ENCODE measurements at regions not wholly inside any gene's neighbourhood (a gene's known extent, or its start where the extent isn't known, plus 50 kb on each side); places are given as distances from the start of the nearest gene placed in this dataset.

DNA sequence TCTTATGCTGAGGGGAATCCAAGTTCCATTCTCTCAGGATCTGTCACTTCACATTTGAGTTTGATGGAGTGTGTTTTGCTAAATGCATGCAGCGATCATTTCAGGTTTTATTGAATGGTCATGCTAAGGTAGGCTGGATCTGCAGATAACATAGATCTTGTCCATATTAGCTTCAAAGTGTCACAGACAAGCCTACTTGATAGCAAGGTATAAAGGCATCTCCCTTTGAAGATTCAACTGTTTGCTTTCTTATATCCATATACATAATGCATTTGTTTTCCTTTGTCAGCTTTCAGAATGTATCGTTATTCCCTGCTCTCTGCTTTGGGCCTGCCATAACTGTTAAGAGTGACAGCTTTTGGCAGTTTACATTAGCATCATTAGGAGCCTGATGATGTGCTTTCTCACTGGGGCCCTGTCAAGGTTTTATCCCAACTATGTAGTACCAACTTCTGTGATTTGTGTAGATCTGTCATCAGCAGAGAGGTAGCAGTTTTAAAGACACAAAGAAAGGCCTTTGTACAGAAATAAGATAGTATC lies 604.3 kb upstream of the CDH7 start:
- Histone ChIP-seq H3K27ac (ENCODE audit: low read depth, low read length) (no peak overlapping the region), H3K9ac (ENCODE audit: low read length) (no peak overlapping the region), H3K4me1 (ENCODE audit: insufficient read depth, low read length) (no peaks in the 10 kb centered on the region), H3K27me3 (ENCODE audit: control insufficient read depth in 1 of 2, insufficient read depth in 2 of 2, low read length in 2 of 2) (no peaks in the 10 kb centered on the region), H3K9me3 (ENCODE audit: low read length) (no peaks in the 10 kb centered on the region), H3K36me3 (ENCODE audit: insufficient read depth, low read length) (no peaks in the 10 kb centered on the region), H3K4me3 (ENCODE audit: low read depth in 1 of 2, low read length in 2 of 2) (no peak overlapping the region)

DNA sequence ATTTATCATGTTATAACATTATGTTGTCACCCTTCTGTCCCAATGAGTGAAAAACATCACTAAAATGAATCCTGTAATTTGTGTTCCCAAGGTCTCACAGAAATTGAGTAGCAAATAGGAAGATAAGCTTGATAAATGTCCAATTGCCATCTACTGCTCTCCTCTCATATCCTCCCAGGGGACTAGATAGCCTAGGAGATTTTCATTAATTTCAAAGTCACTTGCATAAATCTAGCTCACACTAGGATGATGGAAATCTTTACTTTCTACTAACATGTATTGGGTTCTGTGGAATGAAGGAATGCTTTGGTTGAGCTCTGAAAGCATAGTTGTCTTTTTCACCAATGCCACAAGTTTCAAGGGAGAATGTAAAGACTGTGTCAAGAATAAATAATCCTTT lies 605.5 kb upstream of the CDH7 start:
- no peaks in the 10 kb centered on the region for H3K27me3 ChIP-seq (ENCODE audit: control insufficient read depth in 1 of 2, insufficient read depth in 2 of 2, low read length in 2 of 2)
- H3K9me3 ChIP-seq (ENCODE audit: low read length) = no peaks in the 10 kb centered on the region
- no peak overlapping the region for H3K27ac ChIP-seq (ENCODE audit: low read depth, low read length)
- no peak overlapping the region for H3K9ac ChIP-seq (ENCODE audit: low read length)
- H3K4me1 ChIP-seq (ENCODE audit: insufficient read depth, low read length) = no peaks in the 10 kb centered on the region
- H3K4me3 ChIP-seq (ENCODE audit: low read depth in 1 of 2, low read length in 2 of 2) = no peak overlapping the region
- no peaks in the 10 kb centered on the region for H3K36me3 ChIP-seq (ENCODE audit: insufficient read depth, low read length)

DNA sequence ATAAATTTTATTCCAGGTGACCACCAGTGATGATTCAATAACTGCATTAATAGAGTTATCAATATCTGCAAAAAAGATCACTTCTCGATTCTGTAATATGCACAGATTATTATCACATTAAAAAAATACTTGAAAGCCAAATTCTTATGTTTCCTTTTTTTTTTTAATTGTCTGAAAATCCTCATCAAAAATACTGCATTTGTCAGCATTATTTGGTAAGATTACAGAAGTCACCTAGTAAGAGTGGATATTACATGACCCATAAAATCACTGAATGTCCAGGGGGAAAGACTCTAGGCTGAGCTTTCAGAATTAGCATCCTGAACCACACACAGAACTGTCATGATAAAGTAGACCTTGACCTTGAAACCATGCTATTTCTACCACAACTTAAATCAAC lies 617.2 kb upstream of the CDH7 start:
- Histone ChIP-seq H3K4me3 (ENCODE audit: low read depth in 1 of 2, low read length in 2 of 2) (no peak overlapping the region), H3K27ac (ENCODE audit: low read depth, low read length) (no peak overlapping the region), H3K4me1 (ENCODE audit: insufficient read depth, low read length) (no peaks in the 10 kb centered on the region), H3K9ac (ENCODE audit: low read length) (no peak overlapping the region), H3K9me3 (ENCODE audit: low read length) (no peaks in the 10 kb centered on the region), H3K27me3 (ENCODE audit: control insufficient read depth in 1 of 2, insufficient read depth in 2 of 2, low read length in 2 of 2) (no peaks in the 10 kb centered on the region), H3K36me3 (ENCODE audit: insufficient read depth, low read length) (no peaks in the 10 kb centered on the region)

DNA sequence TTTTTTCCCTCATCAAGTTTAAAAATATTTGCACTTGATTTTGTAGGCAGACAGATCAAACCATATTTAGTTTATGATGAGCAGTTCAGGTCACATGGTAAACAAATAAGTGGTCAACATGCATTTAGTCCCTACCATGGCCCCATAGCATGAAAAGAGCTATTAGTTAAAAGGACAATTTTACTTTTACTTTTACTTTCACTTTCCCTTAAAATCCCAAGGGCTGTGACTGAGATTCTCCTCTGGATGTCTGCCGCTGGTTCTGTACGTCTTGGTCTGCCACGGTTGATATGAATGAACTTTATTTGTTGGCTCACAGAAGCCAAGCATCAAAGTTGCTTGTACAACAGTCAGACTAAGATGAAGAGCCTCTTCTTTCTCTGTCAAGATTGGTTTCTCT lies 626.2 kb upstream of the CDH7 start:
- Histone ChIP-seq H3K4me3 (ENCODE audit: low read depth in 1 of 2, low read length in 2 of 2) (peak overlapping the region in 1 of 2 donors; percentile 58), H3K27me3 (ENCODE audit: control insufficient read depth in 1 of 2, insufficient read depth in 2 of 2, low read length in 2 of 2) (no peaks in the 10 kb centered on the region), H3K9me3 (ENCODE audit: low read length) (no peaks in the 10 kb centered on the region), H3K9ac (ENCODE audit: low read length) (no peak overlapping the region), H3K4me1 (ENCODE audit: insufficient read depth, low read length) (no peaks in the 10 kb centered on the region), H3K36me3 (ENCODE audit: insufficient read depth, low read length) (no peaks in the 10 kb centered on the region), H3K27ac (ENCODE audit: low read depth, low read length) (no peak overlapping the region)

DNA sequence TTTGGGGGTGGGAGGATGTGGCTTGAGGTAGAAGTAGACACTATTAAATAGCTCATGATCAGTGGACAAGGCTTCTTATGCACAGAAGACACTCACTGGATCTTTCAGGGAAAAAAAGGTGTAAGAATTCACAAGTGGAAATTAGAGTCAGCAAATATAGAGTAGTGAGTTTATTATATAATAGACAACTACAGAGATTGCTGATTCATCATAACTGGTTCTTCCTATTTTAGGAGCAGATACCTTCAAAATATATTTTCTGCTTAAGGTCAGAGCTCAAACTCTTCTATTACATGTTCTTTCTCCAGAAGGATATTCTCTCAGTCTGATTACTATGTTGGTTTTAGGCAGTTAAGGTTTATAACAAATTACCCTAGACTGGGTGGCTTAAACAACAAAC lies 646.9 kb upstream of the CDH7 start:
- no peak overlapping the region for H3K4me3 ChIP-seq (ENCODE audit: low read depth in 1 of 2, low read length in 2 of 2)
- no peak overlapping the region for H3K9ac ChIP-seq (ENCODE audit: low read length)
- H3K27me3 ChIP-seq (ENCODE audit: control insufficient read depth in 1 of 2, insufficient read depth in 2 of 2, low read length in 2 of 2) = no peaks in the 10 kb centered on the region
- H3K9me3 ChIP-seq (ENCODE audit: low read length) = no peaks in the 10 kb centered on the region
- no peak overlapping the region for H3K27ac ChIP-seq (ENCODE audit: low read depth, low read length)
- H3K36me3 ChIP-seq (ENCODE audit: insufficient read depth, low read length) = no peaks in the 10 kb centered on the region
- H3K4me1 ChIP-seq (ENCODE audit: insufficient read depth, low read length) = no peaks in the 10 kb centered on the region

DNA sequence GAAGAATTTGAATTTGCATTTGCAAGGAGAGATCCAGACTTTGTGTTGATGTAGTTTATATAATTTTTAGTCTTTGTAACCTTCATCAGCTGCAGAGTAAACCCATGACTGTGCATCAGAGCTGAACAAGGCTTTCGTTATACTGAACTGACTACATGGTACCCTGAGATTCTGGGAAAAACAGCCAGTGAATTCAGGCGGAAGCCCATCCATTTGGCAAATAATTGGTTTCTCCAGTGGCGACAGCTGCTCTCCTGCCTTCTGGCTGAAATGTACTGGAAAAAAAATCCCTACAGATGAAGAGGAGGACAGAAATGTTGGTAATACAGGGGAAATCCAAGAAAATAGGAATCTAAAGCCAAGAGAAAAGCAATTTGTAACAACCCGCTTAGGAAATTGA lies 657.5 kb upstream of the CDH7 start:
- Histone ChIP-seq H3K27ac (ENCODE audit: low read depth, low read length) (no peak overlapping the region), H3K9me3 (ENCODE audit: low read length) (no peaks in the 10 kb centered on the region), H3K4me1 (ENCODE audit: insufficient read depth, low read length) (no peaks in the 10 kb centered on the region), H3K4me3 (ENCODE audit: low read depth in 1 of 2, low read length in 2 of 2) (no peak overlapping the region), H3K36me3 (ENCODE audit: insufficient read depth, low read length) (no peaks in the 10 kb centered on the region), H3K27me3 (ENCODE audit: control insufficient read depth in 1 of 2, insufficient read depth in 2 of 2, low read length in 2 of 2) (no peaks in the 10 kb centered on the region), H3K9ac (ENCODE audit: low read length) (no peak overlapping the region)

DNA sequence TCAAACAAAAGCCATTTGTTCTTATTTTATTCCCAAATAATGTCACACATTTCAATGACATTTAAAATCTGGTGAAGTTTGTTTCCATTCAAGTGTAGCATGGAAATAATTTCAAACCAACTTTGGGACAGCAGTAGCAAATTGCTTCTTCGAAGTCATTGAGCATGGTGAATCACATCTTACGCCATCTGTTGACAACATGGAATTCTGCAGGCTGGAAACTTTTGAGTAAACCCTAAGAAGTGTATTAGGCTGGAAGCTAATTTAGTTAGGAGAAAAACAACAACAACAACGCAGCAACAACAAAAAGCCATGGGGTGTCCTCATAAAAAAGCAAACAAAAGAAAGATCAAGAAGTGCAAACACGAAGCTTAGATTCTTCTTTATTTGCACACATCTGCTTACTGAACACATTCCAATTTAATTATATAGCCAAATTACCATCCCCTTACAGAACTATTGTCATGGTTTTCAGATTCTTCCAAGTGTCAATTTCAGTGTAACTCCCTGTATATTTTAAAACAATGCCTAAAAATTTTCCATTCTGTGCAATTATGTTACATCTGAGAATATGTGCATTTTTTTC lies 659.0 kb upstream of the CDH7 start:
- no peaks in the 10 kb centered on the region for H3K9me3 ChIP-seq (ENCODE audit: low read length)
- no peaks in the 10 kb centered on the region for H3K4me1 ChIP-seq (ENCODE audit: insufficient read depth, low read length)
- no peaks in the 10 kb centered on the region for H3K36me3 ChIP-seq (ENCODE audit: insufficient read depth, low read length)
- H3K27ac ChIP-seq (ENCODE audit: low read depth, low read length) = no peak overlapping the region
- H3K4me3 ChIP-seq (ENCODE audit: low read depth in 1 of 2, low read length in 2 of 2) = no peak overlapping the region
- no peak overlapping the region for H3K9ac ChIP-seq (ENCODE audit: low read length)
- H3K27me3 ChIP-seq (ENCODE audit: control insufficient read depth in 1 of 2, insufficient read depth in 2 of 2, low read length in 2 of 2) = no peaks in the 10 kb centered on the region

DNA sequence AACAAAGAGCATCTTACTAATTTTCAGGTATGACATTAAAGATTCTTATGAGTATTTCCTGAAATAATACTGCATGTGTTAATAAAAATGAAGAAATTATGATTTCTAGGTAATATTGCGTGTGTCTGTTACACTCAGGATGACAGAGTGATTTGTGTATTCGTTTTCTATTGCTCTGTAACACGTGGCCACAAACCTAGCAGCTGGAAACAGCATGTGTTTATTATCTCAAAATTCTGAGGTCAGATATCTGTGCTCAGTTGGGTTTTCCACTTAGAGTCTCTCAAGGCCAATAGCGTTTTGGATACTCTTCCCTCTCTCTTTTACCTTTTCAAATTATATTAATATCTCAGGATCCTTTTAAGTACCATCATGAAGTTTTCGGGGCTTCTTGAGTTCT lies 667.9 kb upstream of the CDH7 start:
- Histone ChIP-seq H3K9me3 (ENCODE audit: low read length) (no peaks in the 10 kb centered on the region), H3K27ac (ENCODE audit: low read depth, low read length) (no peak overlapping the region), H3K4me1 (ENCODE audit: insufficient read depth, low read length) (no peaks in the 10 kb centered on the region), H3K36me3 (ENCODE audit: insufficient read depth, low read length) (no peaks in the 10 kb centered on the region), H3K27me3 (ENCODE audit: control insufficient read depth in 1 of 2, insufficient read depth in 2 of 2, low read length in 2 of 2) (no peaks in the 10 kb centered on the region), H3K4me3 (ENCODE audit: low read depth in 1 of 2, low read length in 2 of 2) (no peak overlapping the region), H3K9ac (ENCODE audit: low read length) (no peak overlapping the region)

DNA sequence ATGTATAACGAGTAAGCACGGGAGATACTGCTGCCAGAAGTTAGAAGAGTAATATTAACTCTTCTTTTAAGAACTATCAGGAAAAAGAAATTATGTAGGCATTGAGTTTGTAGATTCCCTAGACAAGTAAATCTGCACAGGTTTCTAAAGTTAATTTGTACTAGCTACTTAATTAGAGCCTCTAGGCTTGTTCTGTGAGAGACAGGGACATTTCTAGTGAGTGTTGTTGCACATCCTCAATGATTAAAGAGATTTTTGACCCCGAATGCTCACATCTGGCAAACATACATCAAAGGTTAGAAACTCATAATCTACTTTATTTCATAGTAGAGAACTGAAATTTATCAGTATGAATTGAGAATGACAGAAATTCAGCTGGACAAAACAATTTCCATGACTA lies 669.0 kb upstream of the CDH7 start:
- H3K9ac ChIP-seq (ENCODE audit: low read length) = no peak overlapping the region
- H3K27me3 ChIP-seq (ENCODE audit: control insufficient read depth in 1 of 2, insufficient read depth in 2 of 2, low read length in 2 of 2) = no peaks in the 10 kb centered on the region
- H3K4me1 ChIP-seq (ENCODE audit: insufficient read depth, low read length) = no peaks in the 10 kb centered on the region
- no peak overlapping the region for H3K27ac ChIP-seq (ENCODE audit: low read depth, low read length)
- H3K4me3 ChIP-seq (ENCODE audit: low read depth in 1 of 2, low read length in 2 of 2) = no peak overlapping the region
- H3K36me3 ChIP-seq (ENCODE audit: insufficient read depth, low read length) = no peaks in the 10 kb centered on the region
- H3K9me3 ChIP-seq (ENCODE audit: low read length) = no peaks in the 10 kb centered on the region

DNA sequence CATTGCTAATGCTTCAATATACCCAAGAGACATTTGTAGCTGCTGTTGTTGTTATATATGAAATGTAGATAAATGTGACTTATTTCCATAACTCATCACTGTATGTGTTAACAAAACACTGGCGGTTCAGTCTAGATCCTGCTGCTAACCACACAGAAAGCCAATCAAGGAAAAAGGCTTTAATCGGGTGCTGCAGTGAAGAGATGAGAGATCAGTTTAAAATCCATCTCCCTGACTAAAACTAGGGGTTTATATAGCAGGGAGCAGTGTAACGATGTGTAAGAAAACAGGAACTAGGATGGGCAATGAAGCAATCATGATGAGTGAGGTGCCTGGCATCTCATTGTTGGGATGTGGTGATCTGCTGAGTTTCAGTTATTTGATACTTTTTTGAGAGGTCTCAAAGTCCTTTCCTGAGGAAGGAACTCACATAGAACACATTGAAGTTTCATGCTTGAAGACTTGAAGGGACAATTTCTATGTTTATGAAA lies 677.7 kb upstream of the CDH7 start:
- Histone ChIP-seq H3K36me3 (ENCODE audit: insufficient read depth, low read length) (no peaks in the 10 kb centered on the region), H3K27me3 (ENCODE audit: control insufficient read depth in 1 of 2, insufficient read depth in 2 of 2, low read length in 2 of 2) (no peaks in the 10 kb centered on the region), H3K9me3 (ENCODE audit: low read length) (no peaks in the 10 kb centered on the region), H3K4me1 (ENCODE audit: insufficient read depth, low read length) (no peaks in the 10 kb centered on the region), H3K27ac (ENCODE audit: low read depth, low read length) (no peak overlapping the region), H3K4me3 (ENCODE audit: low read depth in 1 of 2, low read length in 2 of 2) (no peak overlapping the region), H3K9ac (ENCODE audit: low read length) (no peak overlapping the region)

DNA sequence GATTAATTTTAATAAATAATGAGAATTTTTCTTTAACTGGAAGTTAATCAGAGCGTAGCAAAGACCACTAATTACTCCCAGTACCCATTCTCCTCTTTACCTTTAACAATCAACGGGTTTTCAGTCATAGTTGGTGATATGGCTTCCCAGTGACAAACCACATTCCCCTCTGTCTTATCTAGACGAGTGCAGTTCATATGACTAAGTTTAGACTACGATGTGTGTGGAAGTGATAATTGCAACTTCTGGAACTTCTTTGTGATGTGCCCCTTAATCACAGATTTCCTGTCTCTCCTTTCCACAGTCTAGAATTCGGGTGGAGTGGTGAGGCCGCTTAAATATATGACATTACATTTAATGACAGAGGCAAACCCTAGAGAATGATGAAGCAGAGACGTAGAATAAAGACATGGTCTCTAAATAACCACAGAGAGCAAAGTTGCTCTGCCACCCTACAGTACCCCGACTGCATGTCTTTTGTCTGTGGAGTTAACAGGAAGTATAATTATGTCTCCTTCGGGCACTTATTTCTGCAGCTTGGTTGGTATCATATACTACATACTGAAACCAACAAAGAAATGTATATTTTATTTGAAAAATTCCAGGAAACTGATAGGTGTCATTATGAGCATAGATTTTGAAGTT lies 693.3 kb upstream of the CDH7 start:
- Histone ChIP-seq H3K27ac (ENCODE audit: low read depth, low read length) (no peak overlapping the region), H3K9ac (ENCODE audit: low read length) (no peak overlapping the region), H3K9me3 (ENCODE audit: low read length) (no peaks in the 10 kb centered on the region), H3K27me3 (ENCODE audit: control insufficient read depth in 1 of 2, insufficient read depth in 2 of 2, low read length in 2 of 2) (no peaks in the 10 kb centered on the region), H3K4me3 (ENCODE audit: low read depth in 1 of 2, low read length in 2 of 2) (no peak overlapping the region), H3K36me3 (ENCODE audit: insufficient read depth, low read length) (no peaks in the 10 kb centered on the region), H3K4me1 (ENCODE audit: insufficient read depth, low read length) (no peaks in the 10 kb centered on the region)

DNA sequence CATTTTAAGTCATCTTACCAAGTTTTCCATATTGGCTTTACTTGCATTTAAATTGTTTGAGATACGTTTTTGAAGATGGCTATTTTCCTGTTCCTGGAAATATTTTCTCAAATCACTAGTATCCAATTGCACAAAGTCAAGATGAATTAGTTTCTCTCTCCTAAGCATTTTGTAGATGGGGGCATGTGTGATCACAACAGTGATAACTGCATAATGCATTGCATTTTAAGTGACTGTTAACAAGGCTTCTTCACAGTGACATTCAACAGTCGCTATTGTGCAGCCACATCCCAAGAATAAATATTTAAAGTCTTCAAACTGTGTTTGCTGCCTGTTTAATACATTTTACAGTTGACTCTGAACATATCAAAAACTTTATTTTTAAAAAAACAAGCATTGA lies 694.2 kb upstream of the CDH7 start:
- no peak overlapping the region for H3K4me3 ChIP-seq (ENCODE audit: low read depth in 1 of 2, low read length in 2 of 2)
- H3K36me3 ChIP-seq (ENCODE audit: insufficient read depth, low read length) = no peaks in the 10 kb centered on the region
- no peaks in the 10 kb centered on the region for H3K9me3 ChIP-seq (ENCODE audit: low read length)
- H3K9ac ChIP-seq (ENCODE audit: low read length) = no peak overlapping the region
- H3K27me3 ChIP-seq (ENCODE audit: control insufficient read depth in 1 of 2, insufficient read depth in 2 of 2, low read length in 2 of 2) = no peaks in the 10 kb centered on the region
- no peak overlapping the region for H3K27ac ChIP-seq (ENCODE audit: low read depth, low read length)
- H3K4me1 ChIP-seq (ENCODE audit: insufficient read depth, low read length) = no peaks in the 10 kb centered on the region

All from muscle layer of colon (tissue), 2 donors.